Neural cell (in vitro differentiated cells): ENCODE measurements at regions not wholly inside any gene's neighbourhood (a gene's known extent, or its start where the extent isn't known, plus 50 kb on each side); places are given as distances from the start of the nearest gene placed in this dataset.

Experiments
- H2AFZ ChIP-seq: fragments of 200-600, 300-800 bp; sonication (generic), shearing (Covaris generic); 2 replicates; pipeline ENCODE4 v1.6.0; 2014; ENCODE audit warnings: low read depth, mild to moderate bottlenecking, antibody characterized with exemption, low read length, moderate library complexity
- H3F3A ChIP-seq: fragments of 200-600 bp; shearing (Covaris generic); 2 replicates; pipeline ENCODE4 v1.6.1; 2016; ENCODE audit warnings: mild to moderate bottlenecking, moderate library complexity, mixed read lengths, antibody characterized with exemption, low read length; ENCODE audit not compliant: insufficient read depth, poor library complexity, severe bottlenecking
- H3K27ac ChIP-seq: fragments of 200-600, 300-800 bp; sonication (generic), shearing (Covaris generic); 2 replicates; pipeline ENCODE4 v1.5.1; 2014; ENCODE audit warnings: mild to moderate bottlenecking, low read length, moderate library complexity
- H3K27me3 ChIP-seq: fragments of 300-800, 200-600 bp; sonication (generic), shearing (Covaris generic); 2 replicates; pipeline ENCODE4 v1.6.0; 2014; ENCODE audit warnings: mild to moderate bottlenecking, low read depth, low read length, moderate library complexity; ENCODE audit not compliant: insufficient read depth
- H3K36me3 ChIP-seq: fragments of 300-800, 200-600 bp; sonication (generic), shearing (Covaris generic); 2 replicates; pipeline ENCODE4 v1.5.1; 2014; ENCODE audit warnings: mild to moderate bottlenecking, antibody characterized with exemption, low read length, moderate library complexity; ENCODE audit not compliant: insufficient read depth
- H3K4me2 ChIP-seq: fragments of 300-800, 200-600 bp; sonication (generic), shearing (Covaris generic); 2 replicates; pipeline ENCODE4 v1.6.0; 2014; ENCODE audit warnings: mild to moderate bottlenecking, low read length
- H3K4me3 ChIP-seq: fragments of 300-800, 200-600 bp; sonication (generic), shearing (Covaris generic); 2 replicates; pipeline ENCODE4 v1.5.1; 2014; ENCODE audit warnings: mild to moderate bottlenecking, low read length, moderate library complexity
- H3K79me2 ChIP-seq: fragments of 200-600 bp; shearing (Covaris generic); replicated peaks from 2 replicates; pipeline ENCODE4 v1.6.0; 2014; ENCODE audit warnings: mild to moderate bottlenecking, low read length, moderate library complexity; ENCODE audit not compliant: insufficient read depth
- H3K9ac ChIP-seq: fragments of 300-800, 200-600 bp; sonication (generic), shearing (Covaris generic); 2 replicates; pipeline ENCODE4 v1.6.1; 2016; ENCODE audit warnings: mild to moderate bottlenecking, low read length, mixed read lengths
- H3K9me2 ChIP-seq: fragments of 200-600 bp; shearing (Covaris generic); 2 replicates; pipeline ENCODE4 v1.6.1; 2016; ENCODE audit warnings: mild to moderate bottlenecking, low read length, mixed read lengths; ENCODE audit not compliant: insufficient read depth
- H3K9me3 ChIP-seq: fragments of 200-600, 300-800 bp; sonication (generic), shearing (Covaris generic); 2 replicates; pipeline ENCODE4 v1.6.1; 2016; ENCODE audit warnings: mild to moderate bottlenecking, mixed run types, low read length, moderate library complexity, mixed read lengths
- H4K20me1 ChIP-seq: fragments of 200-600 bp; shearing (Covaris generic); 2 replicates; pipeline ENCODE4 v1.6.1; 2016; ENCODE audit warnings: mild to moderate bottlenecking, mixed run types; ENCODE audit not compliant: insufficient read depth
- EP300 ChIP-seq: fragments of 450-650 bp; conservative IDR thresholded peaks from 2 replicates; pipeline ENCODE4 v1.6.1; 2014; ENCODE audit warnings: antibody characterized with exemption, mild to moderate bottlenecking, moderate library complexity; ENCODE audit not compliant: poor library complexity, severe bottlenecking
- EZH2 ChIP-seq: fragments of 200-600, 300-800 bp; shearing (Covaris generic), sonication (generic); IDR thresholded peaks from 2 replicates; pipeline ENCODE4 v1.6.1; 2014; ENCODE audit warnings: antibody characterized with exemption, low read length, borderline replicate concordance, mild to moderate bottlenecking; ENCODE audit not compliant: insufficient read depth, poor library complexity, severe bottlenecking
- MXI1 ChIP-seq: fragments of 450-650 bp; conservative IDR thresholded peaks from 2 replicates; pipeline ENCODE4 v1.6.1; 2014; ENCODE audit warnings: antibody characterized with exemption, mild to moderate bottlenecking; ENCODE audit not compliant: poor library complexity, severe bottlenecking
- POLR2AphosphoS5 ChIP-seq: IDR thresholded peaks from 2 replicates; pipeline ENCODE4 v1.6.1; 2012
- RAD21 ChIP-seq: fragments of 450-650 bp; conservative IDR thresholded peaks from 2 replicates; pipeline ENCODE4 v1.6.1; 2014; ENCODE audit warnings: antibody characterized with exemption, mild to moderate bottlenecking, moderate library complexity
- SMC3 ChIP-seq: fragments of 450-650 bp; conservative IDR thresholded peaks from 2 replicates; pipeline ENCODE4 v1.6.1; 2014; ENCODE audit warnings: antibody characterized with exemption, mild to moderate bottlenecking, moderate library complexity; ENCODE audit not compliant: poor library complexity
- TAF1 ChIP-seq: IDR thresholded peaks from 2 replicates; pipeline ENCODE4 v1.6.1; 2012; ENCODE audit warnings: low read depth
- TF ChIP-seq, protein P1 (sequence below): IDR thresholded peaks from 2 replicates; pipeline ENCODE4 v1.6.1; 2012; ENCODE audit warnings: borderline replicate concordance

DNA sequence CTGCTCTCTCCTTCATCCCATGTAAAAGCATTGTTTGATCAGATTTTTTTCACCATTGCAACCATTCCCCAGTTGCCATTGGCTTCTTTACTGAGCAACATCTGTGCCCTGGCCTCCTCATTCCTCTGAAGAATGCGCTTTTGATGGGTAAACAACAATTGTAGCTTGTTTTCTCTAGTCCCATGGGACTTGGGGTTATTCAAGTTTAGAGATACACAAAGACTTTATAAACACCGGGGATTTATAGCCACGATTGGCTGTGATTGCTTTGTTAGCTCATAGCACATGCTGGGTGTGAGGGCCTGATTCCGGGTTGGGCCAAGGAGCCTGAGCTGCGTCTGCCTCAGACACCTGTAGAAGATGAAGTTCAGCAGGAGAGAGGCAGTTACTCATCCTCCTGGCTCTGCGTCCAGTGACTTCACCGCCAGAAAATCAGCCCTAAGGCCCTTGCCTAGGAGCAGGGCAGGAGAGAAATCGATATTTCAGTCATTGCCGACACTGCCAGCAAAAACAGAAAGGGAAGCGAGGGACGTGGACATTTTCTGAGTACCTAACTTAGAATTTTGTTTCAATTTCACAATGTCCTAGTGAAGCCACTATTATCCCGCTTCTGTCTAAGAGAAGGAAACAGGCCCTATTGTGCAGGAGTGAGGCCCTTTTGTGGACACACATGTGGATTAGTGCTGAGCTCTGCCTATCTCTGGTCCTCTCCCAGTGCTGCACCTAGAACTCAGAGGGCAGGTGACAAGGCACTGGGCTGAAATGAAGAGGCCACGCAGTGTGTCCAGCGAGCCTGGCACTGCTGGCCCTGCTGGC, 159.8 kb upstream of the USP24 start:
- Histone ChIP-seq H2AFZ (no peak overlapping the region), H3K4me2 (no peak overlapping the region), H3K9ac (no peak overlapping the region), H3K27me3 (no peaks in the 10 kb centered on the region), H3K9me3 (no peaks in the 10 kb centered on the region), H3K9me2 (no peaks in the 10 kb centered on the region), H3K4me3 (no peak overlapping the region), H3K79me2 (no peaks in the 10 kb centered on the region), H4K20me1 (no peaks in the 10 kb centered on the region), H3K27ac (no peak overlapping the region), H3K36me3 (no peaks in the 10 kb centered on the region), H3F3A (no peaks in the 10 kb centered on the region)
- TF ChIP-seq EP300 (no peak), POLR2AphosphoS5 (no peak), RAD21 (no peak), SMC3 (no peak), MXI1 (no peak)

DNA sequence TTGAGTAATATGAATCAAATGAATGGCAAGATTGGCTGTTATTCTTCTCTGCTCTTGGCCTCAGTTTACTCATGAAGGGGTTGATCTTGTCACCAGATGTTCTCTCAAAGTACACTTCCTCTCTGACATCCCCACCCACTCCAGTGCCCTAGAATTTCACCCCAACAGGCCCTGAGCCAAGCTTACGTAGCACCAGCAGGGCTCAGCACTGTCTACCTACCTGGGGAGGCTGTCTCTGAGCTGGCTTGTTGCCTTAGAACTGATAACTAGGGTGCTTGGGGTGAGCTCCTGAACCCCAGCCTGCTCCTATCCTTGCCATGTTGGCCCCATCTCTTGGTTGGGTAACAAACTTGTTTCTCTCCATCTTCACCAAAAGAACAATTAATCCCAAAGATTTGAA, 159.1 kb upstream of the USP24 start:
- Histone ChIP-seq H3K36me3 (no peaks in the 10 kb centered on the region), H3K9me3 (no peaks in the 10 kb centered on the region), H2AFZ (no peak overlapping the region), H3K9ac (no peak overlapping the region), H3K79me2 (no peaks in the 10 kb centered on the region), H3K4me2 (no peak overlapping the region), H3K4me3 (no peak overlapping the region), H3K27ac (no peak overlapping the region), H3K27me3 (no peaks in the 10 kb centered on the region), H3K9me2 (no peaks in the 10 kb centered on the region), H4K20me1 (no peaks in the 10 kb centered on the region), H3F3A (no peaks in the 10 kb centered on the region)
- TF ChIP-seq EZH2, result no peak
- no peak for TF ChIP-seq TAF1
- TF ChIP-seq MXI1, result no peak

DNA sequence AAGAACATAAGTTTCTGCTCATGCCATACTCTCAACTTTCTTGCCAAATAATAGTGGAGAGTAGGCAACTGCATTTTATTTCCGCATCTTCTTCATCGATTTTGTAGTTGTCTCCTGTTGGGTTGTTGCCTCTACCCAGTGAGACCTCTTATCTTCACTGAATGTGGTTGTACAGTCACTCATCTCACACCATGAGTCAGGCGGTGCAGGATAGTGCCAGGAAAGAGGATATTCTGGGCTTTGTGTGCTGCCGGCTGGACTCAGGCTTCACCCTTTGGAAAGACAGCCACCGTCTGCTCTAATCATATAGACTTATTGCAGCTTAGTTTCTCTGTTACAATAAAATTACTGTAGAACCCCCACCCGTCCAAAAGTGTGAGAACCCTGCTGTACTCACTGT, 154.3 kb upstream of the USP24 start:
- Histone ChIP-seq H3K27me3 (no peaks in the 10 kb centered on the region), H3K4me3 (no peak overlapping the region), H3K9ac (no peak overlapping the region), H3K9me3 (no peaks in the 10 kb centered on the region), H2AFZ (no peak overlapping the region), H3K27ac (no peak overlapping the region), H3K36me3 (no peaks in the 10 kb centered on the region), H3K4me2 (no peak overlapping the region), H3K79me2 (no peaks in the 10 kb centered on the region), H3K9me2 (no peaks in the 10 kb centered on the region), H4K20me1 (no peaks in the 10 kb centered on the region), H3F3A (no peaks in the 10 kb centered on the region)
- TF ChIP-seq, protein P1, sequence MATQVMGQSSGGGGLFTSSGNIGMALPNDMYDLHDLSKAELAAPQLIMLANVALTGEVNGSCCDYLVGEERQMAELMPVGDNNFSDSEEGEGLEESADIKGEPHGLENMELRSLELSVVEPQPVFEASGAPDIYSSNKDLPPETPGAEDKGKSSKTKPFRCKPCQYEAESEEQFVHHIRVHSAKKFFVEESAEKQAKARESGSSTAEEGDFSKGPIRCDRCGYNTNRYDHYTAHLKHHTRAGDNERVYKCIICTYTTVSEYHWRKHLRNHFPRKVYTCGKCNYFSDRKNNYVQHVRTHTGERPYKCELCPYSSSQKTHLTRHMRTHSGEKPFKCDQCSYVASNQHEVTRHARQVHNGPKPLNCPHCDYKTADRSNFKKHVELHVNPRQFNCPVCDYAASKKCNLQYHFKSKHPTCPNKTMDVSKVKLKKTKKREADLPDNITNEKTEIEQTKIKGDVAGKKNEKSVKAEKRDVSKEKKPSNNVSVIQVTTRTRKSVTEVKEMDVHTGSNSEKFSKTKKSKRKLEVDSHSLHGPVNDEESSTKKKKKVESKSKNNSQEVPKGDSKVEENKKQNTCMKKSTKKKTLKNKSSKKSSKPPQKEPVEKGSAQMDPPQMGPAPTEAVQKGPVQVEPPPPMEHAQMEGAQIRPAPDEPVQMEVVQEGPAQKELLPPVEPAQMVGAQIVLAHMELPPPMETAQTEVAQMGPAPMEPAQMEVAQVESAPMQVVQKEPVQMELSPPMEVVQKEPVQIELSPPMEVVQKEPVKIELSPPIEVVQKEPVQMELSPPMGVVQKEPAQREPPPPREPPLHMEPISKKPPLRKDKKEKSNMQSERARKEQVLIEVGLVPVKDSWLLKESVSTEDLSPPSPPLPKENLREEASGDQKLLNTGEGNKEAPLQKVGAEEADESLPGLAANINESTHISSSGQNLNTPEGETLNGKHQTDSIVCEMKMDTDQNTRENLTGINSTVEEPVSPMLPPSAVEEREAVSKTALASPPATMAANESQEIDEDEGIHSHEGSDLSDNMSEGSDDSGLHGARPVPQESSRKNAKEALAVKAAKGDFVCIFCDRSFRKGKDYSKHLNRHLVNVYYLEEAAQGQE, result no peak
- TF ChIP-seq EP300, result no peak
- no peak for TF ChIP-seq TAF1
- TF ChIP-seq RAD21, result no peak
- TF ChIP-seq EZH2, result no peak
- TF ChIP-seq SMC3, result no peak
